ENCODE measurements at regions not wholly inside any gene's neighbourhood (a gene's known extent, or its start where the extent isn't known, plus 50 kb on each side); places are given as distances from the start of the nearest gene placed in this dataset.

DNA sequence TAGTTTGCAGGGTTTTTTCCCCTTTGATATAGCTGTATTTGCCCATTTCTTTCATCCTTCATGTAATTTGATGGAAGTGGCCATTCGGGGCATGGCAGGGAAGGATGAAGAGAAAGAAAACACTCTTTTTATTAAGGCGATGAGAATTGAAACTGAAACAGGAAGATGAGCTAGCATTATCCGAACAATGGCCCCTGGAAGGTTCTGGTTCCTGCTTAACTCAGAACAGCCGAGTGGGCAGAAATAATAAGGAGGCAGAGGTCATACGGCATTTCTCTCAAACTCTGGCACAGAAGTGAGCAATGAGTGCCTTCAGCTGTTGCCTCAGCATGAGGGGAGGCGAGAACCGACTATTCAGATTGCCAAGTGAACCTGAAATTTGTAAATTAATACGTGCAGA lies 113.2 kb upstream of the MYO3A start:
- TF ChIP-seq GATA2 (IDR thresholded peaks at IDR 0.05; ENCODE audit: low read depth, low read length) = no peak
- no peak for TF ChIP-seq GATA3 (IDR thresholded peaks at IDR 0.05; ENCODE audit: low read depth, low read length)

Measured in SH-SY5Y (cell line).